Hepatocyte (in vitro differentiated cells): ENCODE measurements at regions not wholly inside any gene's neighbourhood (a gene's known extent, or its start where the extent isn't known, plus 50 kb on each side); places are given as distances from the start of the nearest gene placed in this dataset.

Experiments
- DNase-seq: peaks from one replicate; pipeline ENCODE4 v3.0.0-alpha.2; 2016; ENCODE audit warnings: low spot score
- H2AFZ ChIP-seq: fragments of 200-600 bp; sonication (generic); 2 replicates; pipeline ENCODE4 v1.6.0; 2016; ENCODE audit warnings: antibody characterized with exemption, mild to moderate bottlenecking
- H3K27ac ChIP-seq: fragments of 200-600 bp; sonication (generic); 2 replicates; pipeline ENCODE4 v1.5.1; 2016; ENCODE audit warnings: mild to moderate bottlenecking
- H3K27me3 ChIP-seq: fragments of 200-600 bp; sonication (generic); 2 replicates; pipeline ENCODE4 v1.6.1; 2016
- H3K36me3 ChIP-seq: fragments of 200-600 bp; sonication (generic); replicated peaks from 2 replicates; pipeline ENCODE4 v1.5.1; 2016; ENCODE audit warnings: low read depth; ENCODE audit not compliant: insufficient read depth
- H3K4me1 ChIP-seq: fragments of 200-600 bp; sonication (generic); 2 replicates; pipeline ENCODE4 v1.5.1; 2016; ENCODE audit warnings: mild to moderate bottlenecking, moderate library complexity; ENCODE audit not compliant: insufficient read depth
- H3K4me2 ChIP-seq: fragments of 200-600 bp; sonication (generic); 2 replicates; pipeline ENCODE4 v1.6.0; 2016
- H3K4me3 ChIP-seq: fragments of 200-600 bp; sonication (generic); 2 replicates; pipeline ENCODE4 v1.5.1; 2016; ENCODE audit warnings: mild to moderate bottlenecking
- H3K79me2 ChIP-seq: fragments of 200-600 bp; sonication (generic); 2 replicates; pipeline ENCODE4 v1.6.0; 2017; ENCODE audit warnings: mild to moderate bottlenecking
- H3K9me2 ChIP-seq: fragments of 200-600 bp; sonication (generic); replicated peaks from 2 replicates; pipeline ENCODE4 v1.6.0; 2017; ENCODE audit warnings: mild to moderate bottlenecking; ENCODE audit not compliant: insufficient read depth
- H3K9me3 ChIP-seq: fragments of 200-600 bp; sonication (generic); 2 replicates; pipeline ENCODE4 v1.5.1; 2016; ENCODE audit warnings: low read depth, mild to moderate bottlenecking
- H4K20me1 ChIP-seq: fragments of 200-600 bp; sonication (generic); 2 replicates; pipeline ENCODE4 v1.6.0; 2016; ENCODE audit warnings: mild to moderate bottlenecking; ENCODE audit not compliant: insufficient read depth, poor library complexity, severe bottlenecking
- CTCF ChIP-seq: fragments of 200-600 bp; sonication (generic); IDR thresholded peaks from 2 replicates; pipeline ENCODE4 v1.5.1; 2016; ENCODE audit warnings: antibody characterized with exemption, mild to moderate bottlenecking; ENCODE audit not compliant: poor library complexity
- EZH2 ChIP-seq: fragments of 200-600 bp; sonication (generic); IDR thresholded peaks from 2 replicates; pipeline ENCODE4 v1.6.1; 2016; ENCODE audit warnings: antibody characterized with exemption, mild to moderate bottlenecking, borderline replicate concordance
- EZH2phosphoT487 ChIP-seq: fragments of 200-600 bp; sonication (generic); IDR thresholded peaks from one replicate; pipeline ENCODE4 v1.6.1; 2018; ENCODE audit warnings: antibody characterized with exemption, mild to moderate bottlenecking, low read depth, moderate library complexity; ENCODE audit not compliant: unreplicated experiment, severe bottlenecking
- WGBS: methylation state at CpG from one replicate; pipeline ENCODE4 v1.1.6; 2016; ENCODE audit warnings: low lambda C conversion rate; ENCODE audit errors: missing lambda C conversion rate; 5-methylcytosine and 5-hydroxymethylcytosine counted together

GRCh38 chr2:215780313-215780712 lies 233.0 kb downstream of the MREG start:
- WGBS, result 69% methylated on average over 5 of the region's 5 CpGs
- Histone ChIP-seq H3K4me3 (no peak overlapping the region), H4K20me1 (no peaks in the 10 kb centered on the region), H3K4me1 (peaks cover 3% of the 10 kb centered on the region), H3K27ac (peak overlapping the region; percentile 1), H3K4me2 (no peak overlapping the region), H3K9me2 (no peaks in the 10 kb centered on the region), H3K27me3 (no peaks in the 10 kb centered on the region), H2AFZ (no peak overlapping the region), H3K36me3 (no peaks in the 10 kb centered on the region), H3K9me3 (no peaks in the 10 kb centered on the region), H3K79me2 (no peaks in the 10 kb centered on the region)
- TF ChIP-seq CTCF (no peak), EZH2 (no peak), EZH2phosphoT487 (no peak)
- DNase-seq, result no peak

GRCh38 chr2:215779912-215780311 lies 233.4 kb downstream of the MREG start:
- DNase-seq, result no peak
- WGBS, result 83% methylated on average over 3 of the region's 3 CpGs
- no peak overlapping the region for H3K4me2 ChIP-seq
- H3K9me3 ChIP-seq, result no peaks in the 10 kb centered on the region
- no peaks in the 10 kb centered on the region for H3K79me2 ChIP-seq
- no peaks in the 10 kb centered on the region for H3K36me3 ChIP-seq
- TF ChIP-seq EZH2phosphoT487 (no peak), EZH2 (no peak), CTCF (no peak)
- H3K27me3 ChIP-seq, result no peaks in the 10 kb centered on the region
- H4K20me1 ChIP-seq, result no peaks in the 10 kb centered on the region
- H3K27ac ChIP-seq, result no peak overlapping the region
- no peak overlapping the region for H2AFZ ChIP-seq
- H3K9me2 ChIP-seq, result no peaks in the 10 kb centered on the region
- no peak overlapping the region for H3K4me3 ChIP-seq
- H3K4me1 ChIP-seq, result peaks cover 3% of the 10 kb centered on the region

GRCh38 chr2:215777465-215778044 lies 235.8 kb downstream of the MREG start:
- H3K4me3 ChIP-seq, result no peak overlapping the region
- no peaks in the 10 kb centered on the region for H3K27me3 ChIP-seq
- no peaks in the 10 kb centered on the region for H3K9me3 ChIP-seq
- peaks cover 4% of the 10 kb centered on the region for H3K4me1 ChIP-seq
- H4K20me1 ChIP-seq, result no peaks in the 10 kb centered on the region
- no peaks in the 10 kb centered on the region for H3K9me2 ChIP-seq
- WGBS, result 58% methylated on average over 7 of the region's 7 CpGs
- H3K36me3 ChIP-seq, result no peaks in the 10 kb centered on the region
- DNase-seq, result no peak
- H3K27ac ChIP-seq, result no peak overlapping the region
- TF ChIP-seq EZH2phosphoT487, result no peak
- no peak for TF ChIP-seq EZH2
- TF ChIP-seq CTCF, result no peak
- no peak overlapping the region for H3K4me2 ChIP-seq
- no peak overlapping the region for H2AFZ ChIP-seq
- H3K79me2 ChIP-seq, result no peaks in the 10 kb centered on the region
